ENCODE measurements at regions not wholly inside any gene's neighbourhood (a gene's known extent, or its start where the extent isn't known, plus 50 kb on each side); places are given as distances from the start of the nearest gene placed in this dataset.
"Not testable (repeated sequence)": the region's sequence is repeated elsewhere in the genome, so short reads cannot be mapped to it uniquely, and the experiment has no call there.

DNA sequence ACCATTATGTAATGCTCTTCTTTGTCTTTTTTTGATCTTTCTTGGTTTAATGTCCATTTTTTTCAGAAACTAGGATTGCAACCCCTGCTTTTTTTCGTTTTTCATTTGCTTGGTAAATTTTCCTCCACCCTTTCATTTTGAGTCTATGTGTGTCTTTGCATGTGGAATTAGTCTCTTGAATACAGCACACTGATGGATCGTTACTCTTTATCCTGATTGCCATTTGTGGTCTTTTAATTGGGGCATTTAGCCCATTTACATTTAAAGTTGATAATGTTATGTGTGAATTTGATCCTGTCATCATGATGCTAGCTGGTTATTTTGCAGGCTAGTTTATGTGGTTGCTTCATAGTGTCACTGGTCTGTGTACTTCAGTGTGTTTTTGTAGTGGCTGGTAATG, 75.6 kb upstream of the ETV3 start:
- no peak for DNase-seq
- ATAC-seq = no peak
- intact Hi-C loops (cut with DNase I) = no loop called here

DNA sequence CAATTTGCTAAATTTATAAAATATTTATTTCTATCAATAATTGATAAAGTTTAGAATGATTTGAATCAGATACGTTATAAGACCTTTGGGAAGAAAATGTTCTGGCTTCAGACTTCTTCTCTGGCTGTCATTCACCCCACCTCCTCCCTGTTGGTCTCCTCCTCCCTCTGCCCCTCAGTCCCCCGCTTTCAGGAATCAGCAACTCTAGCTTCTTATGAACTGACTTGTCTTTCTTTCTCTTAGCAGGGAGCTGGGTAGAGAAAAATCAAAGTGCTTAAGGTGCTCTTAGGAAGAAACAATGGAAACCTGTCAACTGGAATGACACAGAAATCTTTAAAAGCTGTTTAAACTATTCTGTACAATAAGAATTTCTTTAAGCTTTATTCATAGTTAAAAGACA, 71.3 kb upstream of the ETV3 start:
- intact Hi-C loops (cut with DNase I) = no loop called here
- DNase-seq (no peak), ATAC-seq (no peak)

DNA sequence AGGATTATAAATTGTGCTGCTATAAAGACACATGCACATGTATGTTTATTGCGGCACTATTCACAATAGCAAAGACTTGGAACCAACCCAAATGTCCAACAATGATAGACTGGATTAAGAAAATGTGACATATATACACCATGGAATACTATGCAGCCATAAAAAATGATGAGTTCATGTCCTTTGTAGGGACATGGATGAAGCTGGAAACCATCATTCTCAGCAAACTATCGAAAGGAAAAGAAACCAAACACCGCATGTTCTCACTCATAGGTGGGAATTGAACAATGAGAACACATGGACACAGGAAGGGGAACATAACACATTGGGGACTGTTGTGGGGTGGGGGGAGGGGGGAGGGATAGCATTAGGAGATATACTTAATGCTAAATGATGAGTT, 67.8 kb upstream of the ETV3 start:
- ATAC-seq; intact Hi-C loops (cut with DNase I); DNase-seq: not testable (repeated sequence)

GRCh38 chr1:157203166-157203565, 65.0 kb upstream of the ETV3 start:
- no peak for ATAC-seq
- no peak for DNase-seq
- intact Hi-C loops (cut with DNase I) = no loop called here

DNA sequence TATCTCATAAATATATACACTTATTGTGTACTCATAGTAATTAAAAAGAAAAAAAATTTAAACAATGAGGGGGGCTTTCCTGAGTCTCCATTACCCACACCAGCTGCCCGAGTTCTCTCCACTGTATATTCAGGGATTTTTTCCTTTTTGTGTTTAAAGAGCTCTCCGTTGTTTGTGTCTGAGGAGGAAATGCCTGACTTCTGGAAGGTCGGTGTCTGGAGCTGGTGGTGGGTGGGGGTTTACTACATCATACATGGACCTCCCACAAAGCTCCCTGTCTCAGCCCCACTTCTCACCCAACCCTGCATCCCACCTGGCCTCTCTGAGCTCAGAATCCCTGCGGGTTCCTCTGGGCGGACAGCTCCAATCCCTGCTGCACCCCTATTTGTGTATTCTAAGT, 64.1 kb upstream of the ETV3 start:
- ATAC-seq (no peak), DNase-seq (no peak)
- intact Hi-C loops (cut with DNase I) = no loop called here

DNA sequence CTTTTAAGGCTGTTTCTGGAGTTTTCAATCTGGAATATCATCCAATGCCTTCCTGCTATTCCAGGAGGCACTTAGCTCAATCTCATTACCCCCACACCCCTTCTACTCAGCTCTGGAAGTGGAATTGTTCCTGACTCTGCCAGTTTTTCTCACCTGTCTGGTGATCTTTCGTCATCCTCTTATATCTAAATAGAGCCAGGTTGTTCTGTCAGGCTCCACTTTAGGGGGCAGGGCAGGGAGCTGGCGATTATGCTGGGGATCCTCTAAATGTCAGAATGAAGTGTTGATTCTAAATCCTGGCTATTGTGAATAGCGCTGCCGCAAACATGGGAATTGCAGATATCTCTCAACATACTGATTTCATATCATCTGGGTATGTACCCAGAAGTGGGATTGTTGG, 63.6 kb upstream of the ETV3 start:
- intact Hi-C loops (cut with DNase I) = no loop called here
- no peak for DNase-seq
- ATAC-seq = no peak

DNA sequence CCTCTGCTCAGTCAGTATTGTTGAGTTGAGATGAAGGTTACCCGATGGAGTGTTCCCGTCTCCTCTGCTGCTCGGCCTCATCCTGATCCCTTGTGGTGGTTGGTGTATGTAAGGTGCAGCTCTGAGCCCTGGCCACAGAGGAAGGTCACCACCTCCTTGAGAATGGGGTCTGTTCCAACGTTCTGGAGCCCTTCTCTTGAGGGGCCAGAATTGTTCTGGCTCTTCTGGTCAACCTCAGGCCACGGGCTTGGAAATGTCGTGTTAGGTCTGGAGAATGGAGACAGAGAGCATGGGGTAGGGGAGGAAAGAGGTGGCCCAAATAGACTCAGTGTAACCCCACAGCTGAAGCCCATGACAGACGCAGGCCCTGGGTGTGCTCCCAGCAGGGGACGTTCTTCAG, 62.3 kb upstream of the ETV3 start:
- intact Hi-C loops (cut with DNase I) = no loop called here
- DNase-seq (no peak), ATAC-seq (no peak)

- intact Hi-C loops (cut with DNase I) = loop anchor here (5.0 to 10.0 kb wide), 2 partner anchors 165 to 288 kb away; no protein-coding TSS in a partner anchor
Observed at GRCh38 chr1:157199421-157199755, 61.2 kb upstream of the ETV3 start.

GRCh38 chr1:157198619-157199420, 60.6 kb upstream of the ETV3 start:
- intact Hi-C loops (cut with DNase I) = loop anchor here (5.0 to 10.0 kb wide), 2 partner anchors 166 to 288 kb away; no protein-coding TSS in a partner anchor
- no peak for ATAC-seq
- no peak for DNase-seq

More at GRCh38 chr1:157199421-157199755, 61.2 kb upstream of the ETV3 start:
- DNase-seq (no peak), ATAC-seq (no peak)

DNA sequence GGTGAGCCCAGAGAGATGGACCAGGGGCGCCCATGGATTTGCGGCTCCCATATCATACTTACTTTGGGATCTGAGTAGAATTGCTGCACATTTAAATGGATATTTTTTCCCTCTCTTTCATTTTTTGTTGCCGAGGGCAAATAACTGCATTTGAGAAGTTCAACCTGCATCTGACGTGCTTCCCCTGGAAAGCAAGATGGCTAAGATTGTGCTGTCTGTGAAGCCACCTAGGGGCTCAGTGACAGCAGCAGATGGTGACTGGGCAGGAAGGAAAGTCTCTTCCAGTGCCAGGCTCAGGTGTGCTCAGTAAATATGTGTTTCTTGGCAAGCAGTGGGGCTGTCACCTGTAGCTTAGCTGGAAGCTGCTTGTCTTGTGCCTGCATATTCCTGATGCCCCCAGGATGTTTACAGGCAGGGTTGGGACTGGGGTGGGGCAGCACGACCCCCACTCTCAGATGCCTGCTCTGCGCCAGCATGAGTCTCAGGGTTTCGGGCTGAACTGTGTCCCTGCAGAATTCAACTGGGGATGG, 59.8 kb upstream of the ETV3 start:
- intact Hi-C loops (cut with DNase I) = loop anchor here (5.0 to 10.0 kb wide), 2 partner anchors 167 to 289 kb away; no protein-coding TSS in a partner anchor
- DNase-seq (no peak), ATAC-seq (no peak)

GRCh38 chr1:157196670-157197456, 58.7 kb upstream of the ETV3 start:
- intact Hi-C loops (cut with DNase I) = loop anchor here (5.0 to 10.0 kb wide), 2 partner anchors 168 to 290 kb away; no protein-coding TSS in a partner anchor
- DNase-seq = not testable (repeated sequence)
- peak; percentile 44 to 55 for ATAC-seq

DNA sequence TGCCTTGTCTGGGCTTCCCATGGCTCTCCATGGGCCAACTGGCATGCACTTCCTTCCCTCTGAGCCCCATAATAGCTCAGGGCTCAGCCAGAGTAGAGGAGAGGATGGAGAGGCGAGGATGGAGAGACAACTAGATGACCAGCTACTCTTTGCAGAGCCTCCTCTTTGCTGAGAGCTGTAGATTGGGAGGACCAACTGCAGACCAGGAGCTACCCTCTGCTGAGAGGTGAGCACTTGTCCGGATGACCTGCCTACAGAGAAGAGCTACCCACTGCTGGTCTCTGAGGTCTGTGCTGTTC, 58.0 kb upstream of the ETV3 start:
- ATAC-seq = no peak
- DNase-seq = no peak
- intact Hi-C loops (cut with DNase I) = loop anchor here (5.0 to 10.0 kb wide), 2 partner anchors 169 to 291 kb away; no protein-coding TSS in a partner anchor

DNA sequence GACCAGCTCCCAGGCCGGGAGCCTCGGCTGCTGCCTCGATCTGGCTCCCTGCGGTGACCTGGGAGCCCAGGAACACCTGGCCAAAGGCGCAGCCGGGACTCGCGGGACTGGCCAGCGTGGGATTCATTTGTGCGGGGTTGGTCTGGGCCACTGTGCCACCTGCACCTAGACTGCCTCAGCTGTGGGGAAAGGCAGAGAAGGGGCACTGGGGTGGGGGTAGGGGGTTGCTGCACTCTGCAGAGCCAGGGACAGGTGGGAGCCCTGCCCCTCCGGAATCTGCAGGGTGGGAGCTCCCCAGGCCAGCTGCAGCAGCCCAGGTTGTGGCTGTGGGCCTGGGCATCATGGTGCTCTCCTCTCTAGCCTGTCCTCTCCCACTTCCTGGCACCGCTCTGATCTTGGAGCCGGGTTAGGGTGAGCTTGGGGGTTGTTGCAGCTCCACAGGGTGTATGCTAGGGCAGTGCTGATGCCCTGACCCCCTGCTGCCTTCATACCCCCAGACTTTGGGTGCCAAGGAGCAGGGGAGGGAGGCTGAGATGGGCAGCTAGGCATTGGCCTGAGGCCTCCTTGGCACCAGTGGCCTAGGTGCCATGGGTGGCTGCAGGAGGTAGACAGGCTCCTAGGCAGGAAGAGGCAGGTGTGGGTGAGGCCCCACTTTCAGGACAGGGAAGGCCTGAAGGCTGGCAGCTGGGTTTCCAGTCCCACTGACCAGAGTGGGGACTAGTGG, 57.5 kb upstream of the ETV3 start:
- no peak for DNase-seq
- intact Hi-C loops (cut with DNase I) = loop anchor here (5.0 to 10.0 kb wide), 2 partner anchors 169 to 292 kb away; no protein-coding TSS in a partner anchor
- no peak for ATAC-seq

GRCh38 chr1:157194731-157195520, 56.7 kb upstream of the ETV3 start:
- intact Hi-C loops (cut with DNase I) = loop anchor here (5.0 to 10.0 kb wide), 2 partner anchors 170 to 292 kb away; no protein-coding TSS in a partner anchor
- DNase-seq (no peak), ATAC-seq (peak in 1 of 2 donors; percentile 32)

GRCh38 chr1:157193702-157194391, 55.7 kb upstream of the ETV3 start:
- peak; percentile 59 for DNase-seq
- intact Hi-C loops (cut with DNase I) = loop anchor here in 1 of 2 donors (2.0 to 10.0 kb wide), 2 partner anchors 171 to 295 kb away; no protein-coding TSS in a partner anchor
- no peak for ATAC-seq

DNA sequence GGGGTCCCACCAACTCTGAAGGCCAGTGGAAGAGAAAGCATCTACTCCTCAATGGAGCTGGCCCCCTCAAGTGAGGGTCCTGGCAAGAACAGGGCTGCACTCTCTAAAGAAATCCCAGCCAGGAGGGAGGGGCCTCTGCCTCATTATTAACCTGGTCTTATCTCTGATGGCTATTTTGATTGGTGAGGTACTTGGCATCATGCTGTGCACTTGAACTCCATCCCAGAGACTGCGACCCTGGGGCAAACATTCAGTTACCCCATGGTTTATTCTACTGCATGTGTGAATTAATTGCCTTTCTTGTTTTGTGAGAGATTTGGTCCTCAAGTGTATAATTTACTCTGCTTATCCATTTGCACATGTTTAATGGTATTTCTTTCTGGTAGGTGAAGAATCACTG, 55.0 kb upstream of the ETV3 start:
- DNase-seq = no peak
- intact Hi-C loops (cut with DNase I) = loop anchor here in 1 of 2 donors (2.0 to 10.0 kb wide), 2 partner anchors 172 to 296 kb away; no protein-coding TSS in a partner anchor
- no peak for ATAC-seq
